ENCODE measurements at regions not wholly inside any gene's neighbourhood (a gene's known extent, or its start where the extent isn't known, plus 50 kb on each side); places are given as distances from the start of the nearest gene placed in this dataset.
"Not testable (repeated sequence)": the region's sequence is repeated elsewhere in the genome, so short reads cannot be mapped to it uniquely, and the experiment has no call there.

DNA sequence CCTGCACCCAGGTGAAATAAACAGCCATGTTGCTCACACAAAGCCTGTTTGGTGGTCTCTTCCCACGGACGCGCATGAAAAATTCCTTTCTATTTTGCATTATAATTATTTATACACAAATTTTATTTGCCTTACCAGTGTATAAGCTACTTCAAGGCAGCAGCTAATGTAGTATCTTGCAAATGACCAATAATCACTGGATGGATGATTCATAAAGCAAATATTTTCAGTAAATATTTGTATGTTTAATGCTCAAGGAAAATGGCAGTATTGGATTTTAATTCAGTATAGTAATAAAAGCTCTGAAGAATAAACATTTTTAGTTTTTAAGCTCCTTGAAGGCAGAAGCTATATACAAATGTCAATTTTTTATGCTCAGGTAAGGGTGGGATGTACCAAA lies 158.7 kb upstream of the NANOGP8 start:
- intact Hi-C loops (cut with DNase I), result no loop called here
- Histone ChIP-seq H3K9me3 (no peaks in the 10 kb centered on the region), H3K36me3 (no peaks in the 10 kb centered on the region), H3K4me3 (replicated peaks in 1 of 3) (no peak overlapping the region), H3K27me3 (no peaks in the 10 kb centered on the region), H3K4me1 (no peaks in the 10 kb centered on the region), H3K27ac (no peak overlapping the region)
- no peak for DNase-seq
- TF ChIP-seq, protein P1, sequence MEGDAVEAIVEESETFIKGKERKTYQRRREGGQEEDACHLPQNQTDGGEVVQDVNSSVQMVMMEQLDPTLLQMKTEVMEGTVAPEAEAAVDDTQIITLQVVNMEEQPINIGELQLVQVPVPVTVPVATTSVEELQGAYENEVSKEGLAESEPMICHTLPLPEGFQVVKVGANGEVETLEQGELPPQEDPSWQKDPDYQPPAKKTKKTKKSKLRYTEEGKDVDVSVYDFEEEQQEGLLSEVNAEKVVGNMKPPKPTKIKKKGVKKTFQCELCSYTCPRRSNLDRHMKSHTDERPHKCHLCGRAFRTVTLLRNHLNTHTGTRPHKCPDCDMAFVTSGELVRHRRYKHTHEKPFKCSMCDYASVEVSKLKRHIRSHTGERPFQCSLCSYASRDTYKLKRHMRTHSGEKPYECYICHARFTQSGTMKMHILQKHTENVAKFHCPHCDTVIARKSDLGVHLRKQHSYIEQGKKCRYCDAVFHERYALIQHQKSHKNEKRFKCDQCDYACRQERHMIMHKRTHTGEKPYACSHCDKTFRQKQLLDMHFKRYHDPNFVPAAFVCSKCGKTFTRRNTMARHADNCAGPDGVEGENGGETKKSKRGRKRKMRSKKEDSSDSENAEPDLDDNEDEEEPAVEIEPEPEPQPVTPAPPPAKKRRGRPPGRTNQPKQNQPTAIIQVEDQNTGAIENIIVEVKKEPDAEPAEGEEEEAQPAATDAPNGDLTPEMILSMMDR (IDR thresholded peaks at IDR 0.05), result no peak
- no peak for TF ChIP-seq POLR2A (IDR thresholded peaks at IDR 0.05)
- 98 to 99% methylated on average over 3 of the region's 3 CpGs for WGBS, 2 donors

DNA sequence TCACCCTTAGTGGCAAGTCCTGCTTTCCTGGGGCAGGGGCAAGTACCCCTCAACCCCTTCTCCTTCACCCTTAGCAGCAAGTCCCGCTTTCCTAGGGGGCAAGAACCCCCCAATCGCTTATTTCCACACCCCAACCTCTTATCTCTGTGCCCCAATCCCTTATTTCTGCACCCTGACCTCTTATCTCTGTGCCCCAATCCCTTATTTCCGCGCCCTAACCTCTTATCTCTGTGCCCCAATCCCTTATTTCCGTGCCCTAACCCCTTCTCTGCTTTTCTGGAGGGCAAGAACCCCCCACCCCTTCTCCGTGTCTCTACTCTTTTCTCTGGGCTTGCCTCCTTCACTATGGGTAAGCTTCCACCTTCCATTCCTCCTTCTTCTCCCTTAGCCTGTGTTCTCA lies 154.6 kb upstream of the NANOGP8 start:
- DNase-seq; H3K27me3 ChIP-seq; H3K36me3 ChIP-seq; H3K4me3 ChIP-seq (replicated peaks in 1 of 3); H3K9me3 ChIP-seq; H3K27ac ChIP-seq; intact Hi-C loops (cut with DNase I); H3K4me1 ChIP-seq: not testable (repeated sequence)
- 95 to 96% methylated on average over 6 of the region's 6 CpGs for WGBS, 2 donors

DNA sequence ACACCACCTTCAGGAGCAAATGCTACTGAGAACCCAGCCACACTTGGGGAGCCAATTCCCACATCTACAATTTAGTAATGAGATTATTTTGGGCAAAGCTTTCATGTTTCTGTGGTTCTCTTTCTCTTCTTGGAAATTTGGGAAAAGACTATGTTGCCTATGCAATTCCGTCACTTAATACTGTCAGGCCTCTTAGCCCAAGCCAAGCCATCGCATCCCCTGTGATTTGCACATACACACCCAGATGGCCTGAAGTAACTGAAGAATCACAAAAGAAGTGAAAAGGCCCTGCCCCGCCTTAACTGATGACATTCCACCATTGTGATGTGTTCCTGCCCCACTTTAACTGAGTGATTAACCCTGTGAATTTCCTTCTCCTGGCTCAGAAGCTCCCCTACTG lies 153.4 kb upstream of the NANOGP8 start:
- 96 to 98% methylated on average over 3 of the region's 3 CpGs for WGBS, 2 donors
- intact Hi-C loops (cut with DNase I), result not testable (repeated sequence)

DNA sequence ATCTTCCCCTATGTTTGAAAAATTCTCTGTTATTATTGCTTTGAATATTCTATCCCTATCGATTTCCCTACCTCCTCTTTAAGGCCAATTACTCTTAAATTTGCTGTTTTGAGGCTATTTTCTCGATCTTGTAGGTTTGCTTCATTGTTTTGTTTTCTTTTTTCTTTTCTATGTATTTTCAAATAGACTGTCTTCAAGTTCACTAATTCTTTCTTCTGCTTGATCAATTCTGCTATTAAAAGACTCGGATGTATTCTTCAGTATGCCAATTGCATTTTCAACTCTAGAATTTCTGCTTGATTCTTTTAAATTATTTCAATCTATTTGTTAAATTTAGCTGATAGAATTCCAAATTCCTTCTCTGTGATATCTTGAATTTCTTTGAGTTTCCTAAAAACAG lies 144.0 kb upstream of the NANOGP8 start:
- Histone ChIP-seq H3K9me3 (no peaks in the 10 kb centered on the region), H3K27me3 (no peaks in the 10 kb centered on the region), H3K4me1 (no peaks in the 10 kb centered on the region), H3K27ac (no peak overlapping the region), H3K4me3 (replicated peaks in 1 of 3) (no peak overlapping the region), H3K36me3 (no peaks in the 10 kb centered on the region)
- no peak for DNase-seq
- WGBS, 2 donors, result 90 to 95% methylated on average over 3 of the region's 3 CpGs
- TF ChIP-seq, protein P1 (IDR thresholded peaks at IDR 0.05), result no peak
- TF ChIP-seq POLR2A (IDR thresholded peaks at IDR 0.05), result no peak
- intact Hi-C loops (cut with DNase I), result no loop called here

More for the DNA sequence above, 153.4 kb upstream of the NANOGP8 start:
- H3K36me3 ChIP-seq; H3K27ac ChIP-seq; H3K9me3 ChIP-seq; DNase-seq; H3K4me1 ChIP-seq; H3K27me3 ChIP-seq; H3K4me3 ChIP-seq (replicated peaks in 1 of 3): not testable (repeated sequence)

DNA sequence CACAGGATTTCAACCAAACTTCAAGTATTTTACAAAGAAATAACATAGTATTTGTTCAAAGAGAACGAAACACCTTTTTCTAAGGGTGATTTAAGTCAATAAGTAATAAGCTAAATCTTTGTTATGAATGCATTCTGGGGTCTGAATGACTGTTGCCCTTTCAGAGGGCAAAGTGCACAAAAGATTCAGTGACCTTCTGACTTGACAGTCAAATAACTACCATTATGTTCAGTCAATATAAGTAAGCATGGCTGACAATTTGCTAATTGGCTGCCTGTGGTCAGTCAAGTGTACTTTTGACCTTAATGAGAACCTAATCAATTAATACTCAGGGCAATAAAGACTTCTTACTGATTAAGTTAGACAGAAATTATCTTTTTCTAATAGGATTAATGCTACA lies 133.1 kb upstream of the NANOGP8 start:
- 86 to 92% methylated on average over 1 of the region's 1 CpG for WGBS, 2 donors
- no peaks in the 10 kb centered on the region for H3K27me3 ChIP-seq
- intact Hi-C loops (cut with DNase I), result no loop called here
- no peak overlapping the region for H3K27ac ChIP-seq
- no peaks in the 10 kb centered on the region for H3K4me1 ChIP-seq
- H3K9me3 ChIP-seq, result no peaks in the 10 kb centered on the region
- H3K36me3 ChIP-seq, result no peaks in the 10 kb centered on the region
- no peak overlapping the region for H3K4me3 ChIP-seq (replicated peaks in 1 of 3)
- no peak for DNase-seq
- TF ChIP-seq POLR2A (IDR thresholded peaks at IDR 0.05), result no peak

DNA sequence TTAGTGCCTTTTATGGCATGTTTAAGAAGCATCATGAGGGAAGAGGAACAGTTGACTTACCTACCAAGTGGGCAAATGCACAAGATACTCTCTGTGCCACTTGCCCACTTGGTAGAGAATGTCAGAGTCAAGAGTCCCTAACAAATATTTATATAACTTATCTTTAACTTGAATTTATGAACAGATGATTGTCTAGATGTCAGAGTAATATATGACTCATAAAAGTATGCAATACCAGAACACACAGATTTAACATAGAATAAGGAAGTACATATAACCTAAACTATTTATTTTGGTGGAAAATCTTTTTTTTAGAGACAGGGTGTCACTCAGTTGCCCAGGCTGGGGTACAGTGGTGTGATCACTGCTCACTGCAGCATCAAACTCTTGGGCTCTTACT lies 130.0 kb upstream of the NANOGP8 start:
- DNase-seq, result no peak
- Histone ChIP-seq H3K27me3 (no peaks in the 10 kb centered on the region), H3K9me3 (no peaks in the 10 kb centered on the region), H3K4me3 (replicated peaks in 1 of 3) (no peak overlapping the region), H3K27ac (no peak overlapping the region), H3K4me1 (no peaks in the 10 kb centered on the region), H3K36me3 (no peaks in the 10 kb centered on the region)
- no peak for TF ChIP-seq POLR2A (IDR thresholded peaks at IDR 0.05)
- TF ChIP-seq, protein P1 (IDR thresholded peaks at IDR 0.05), result no peak
- intact Hi-C loops (cut with DNase I), result no loop called here

DNA sequence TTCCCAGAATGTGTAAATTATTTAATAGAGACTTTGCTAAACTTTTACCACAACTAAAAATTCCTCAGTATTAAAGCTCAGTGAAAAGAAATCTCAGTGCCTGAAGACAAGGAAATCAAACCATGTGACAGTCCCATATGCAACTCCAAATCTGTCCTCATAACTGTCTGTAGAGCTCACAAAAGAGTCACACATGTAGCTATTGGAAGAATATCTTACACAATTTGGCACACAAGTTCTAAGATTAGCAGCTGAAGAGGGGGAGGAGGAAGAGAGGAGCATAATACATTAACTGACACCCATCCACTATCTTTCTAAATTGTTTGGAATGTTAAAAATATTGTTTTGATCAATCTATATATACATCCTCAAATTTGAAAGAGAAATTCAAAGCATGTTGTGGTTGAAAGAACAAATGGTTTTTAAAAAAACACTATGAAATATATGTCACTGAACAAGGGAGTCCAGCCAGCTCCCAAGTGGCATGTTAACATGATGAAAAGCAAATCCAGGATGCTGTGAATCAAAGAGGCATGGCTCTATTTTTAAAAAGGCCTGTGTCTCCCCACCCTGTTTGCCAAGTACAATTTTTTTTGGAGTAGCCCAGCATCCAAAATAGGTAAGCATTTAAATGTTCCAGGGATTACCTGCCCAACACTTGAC lies 126.3 kb upstream of the NANOGP8 start:
- Histone ChIP-seq H3K27ac (no peak overlapping the region), H3K4me3 (replicated peaks in 1 of 3) (no peak overlapping the region), H3K27me3 (no peaks in the 10 kb centered on the region), H3K9me3 (no peaks in the 10 kb centered on the region), H3K4me1 (no peaks in the 10 kb centered on the region), H3K36me3 (no peaks in the 10 kb centered on the region)
- no peak for DNase-seq
- TF ChIP-seq, protein P1 (IDR thresholded peaks at IDR 0.05), result no peak
- TF ChIP-seq POLR2A (IDR thresholded peaks at IDR 0.05), result no peak
- intact Hi-C loops (cut with DNase I), result no loop called here

All from thyroid gland (tissue), 4 donors.